Thymus (tissue), 11 donors: ENCODE measurements at regions not wholly inside any gene's neighbourhood (a gene's known extent, or its start where the extent isn't known, plus 50 kb on each side); places are given as distances from the start of the nearest gene placed in this dataset.

ENCODE experiments used
- DNase-seq, 9 donors: peaks; one replicate each; pipeline ENCODE4 v3.0.0-alpha.2; 2013; ENCODE audit warnings: low spot score in 9 of 9, low read depth in 6 of 9, missing footprints in 1 of 9
- H3K27ac ChIP-seq, 2 donors: one replicate each; pipeline ENCODE4 v1.5.1; 2013; ENCODE audit warnings: control low read depth in 1 of 2, low read depth in 1 of 2, low read length in 1 of 2, mild to moderate bottlenecking in 1 of 2, moderate library complexity in 1 of 2
- H3K27me3 ChIP-seq, 2 donors: one replicate each; pipeline ENCODE4 v1.5.1; 2013; ENCODE audit warnings: low read length in 1 of 2; ENCODE audit not compliant: control insufficient read depth in 2 of 2, insufficient read depth in 1 of 2
- H3K36me3 ChIP-seq, 2 donors: one replicate each; pipeline ENCODE4 v1.5.1; 2013; ENCODE audit warnings: low read length in 1 of 2, mild to moderate bottlenecking in 1 of 2, moderate library complexity in 1 of 2; ENCODE audit not compliant: control insufficient read depth in 2 of 2, insufficient read depth in 2 of 2
- H3K4me1 ChIP-seq, 2 donors: one replicate each; pipeline ENCODE4 v1.5.1; 2013; ENCODE audit warnings: low read length in 2 of 2; ENCODE audit not compliant: control insufficient read depth in 2 of 2, insufficient read depth in 2 of 2
- H3K4me3 ChIP-seq, 2 donors: one replicate each; pipeline ENCODE4 v1.5.1; 2013; ENCODE audit warnings: low read length in 2 of 2, control low read depth in 1 of 2, mild to moderate bottlenecking in 1 of 2
- H3K9me3 ChIP-seq, 2 donors: one replicate each; pipeline ENCODE4 v1.5.1; 2013; ENCODE audit warnings: low read length in 1 of 2, mild to moderate bottlenecking in 1 of 2; ENCODE audit not compliant: control insufficient read depth in 2 of 2, insufficient read depth in 1 of 2
- WGBS: extraction: QIAGEN DNeasy Blood & Tissue Kit; methylation state at CpG from one replicate; pipeline ENCODE4 v1.1.7; 2013; 5-methylcytosine and 5-hydroxymethylcytosine counted together
- donor health status: healthy.

- H3K4me1 ChIP-seq = no peaks in the 10 kb centered on the region
- H3K27me3 ChIP-seq = no peaks in the 10 kb centered on the region
- no peak overlapping the region for H3K27ac ChIP-seq
- peak in 1 of 9 donors; percentile 22 for DNase-seq
- no peaks in the 10 kb centered on the region for H3K36me3 ChIP-seq
- no peaks in the 10 kb centered on the region for H3K9me3 ChIP-seq
- H3K4me3 ChIP-seq = no peak overlapping the region
- 63% methylated on average over 3 of the region's 3 CpGs for whole genome bisulfite sequencing
These were observed 72.6 kb upstream of the ARHGAP24 start for GRCh38 chr4:85402371-85402770.

- Histone ChIP-seq H3K27me3 (no peaks in the 10 kb centered on the region), H3K36me3 (no peaks in the 10 kb centered on the region), H3K27ac (no peak overlapping the region), H3K9me3 (no peaks in the 10 kb centered on the region), H3K4me3 (no peak overlapping the region), H3K4me1 (no peaks in the 10 kb centered on the region)
- WGBS = 96% methylated on average over 2 of the region's 2 CpGs
- DNase-seq = no peak
These were observed 68.8 kb upstream of the ARHGAP24 start for GRCh38 chr4:85406185-85406584.

DNA sequence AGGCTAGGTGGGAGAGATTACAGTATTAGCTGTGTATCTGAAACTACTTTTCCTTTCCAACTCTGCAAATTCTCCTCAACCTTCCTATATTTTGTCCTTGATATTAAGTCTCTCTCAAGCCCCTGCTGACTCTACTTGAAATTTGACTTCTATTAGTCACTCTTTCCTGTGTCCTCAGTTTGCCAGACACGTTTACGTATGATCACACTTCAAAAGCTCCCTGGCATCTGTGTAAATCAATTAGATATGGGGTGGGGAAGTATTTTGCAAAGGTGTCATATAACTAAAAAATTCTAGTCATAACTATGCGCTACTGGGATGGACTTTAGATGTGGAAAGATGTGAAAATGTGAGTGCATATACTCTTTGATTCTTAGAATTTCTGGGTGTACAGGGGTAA lies 67.4 kb upstream of the ARHGAP24 start:
- WGBS = 93% methylated on average over 3 of the region's 3 CpGs
- no peaks in the 10 kb centered on the region for H3K36me3 ChIP-seq

DNA sequence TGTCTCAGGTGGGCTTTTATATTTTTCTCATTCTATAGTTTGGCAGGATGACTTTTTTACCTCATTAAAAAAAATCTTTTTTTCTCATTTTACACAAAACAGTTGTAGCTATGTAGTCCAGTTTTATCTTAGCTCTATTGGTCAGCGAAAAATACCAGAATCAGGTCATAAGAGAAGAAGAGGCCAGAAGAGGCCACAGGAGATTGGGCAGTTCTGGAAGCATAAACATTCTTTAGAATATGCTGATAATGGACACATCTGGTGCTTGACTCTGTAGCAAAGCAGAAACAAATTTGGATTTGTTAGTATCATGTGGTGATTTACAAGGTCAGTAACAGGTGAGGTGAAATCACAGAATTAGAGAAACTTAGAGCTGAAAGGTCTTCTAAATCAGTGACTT lies 66.6 kb upstream of the ARHGAP24 start:
- no peak overlapping the region for H3K4me3 ChIP-seq
- DNase-seq = no peak
- H3K27me3 ChIP-seq = no peaks in the 10 kb centered on the region
- H3K36me3 ChIP-seq = no peaks in the 10 kb centered on the region
- H3K9me3 ChIP-seq = no peaks in the 10 kb centered on the region
- WGBS = 93% methylated on average over 1 of the region's 1 CpG
- H3K4me1 ChIP-seq = no peaks in the 10 kb centered on the region
- no peak overlapping the region for H3K27ac ChIP-seq

More for the DNA sequence above, 67.4 kb upstream of the ARHGAP24 start:
- no peak for DNase-seq
- no peaks in the 10 kb centered on the region for H3K27me3 ChIP-seq
- H3K27ac ChIP-seq = no peak overlapping the region
- no peak overlapping the region for H3K4me3 ChIP-seq
- H3K4me1 ChIP-seq = no peaks in the 10 kb centered on the region
- H3K9me3 ChIP-seq = no peaks in the 10 kb centered on the region

GRCh38 chr4:85409251-85409650 lies 65.7 kb upstream of the ARHGAP24 start:
- WGBS = 98% methylated on average over 2 of the region's 2 CpGs

GRCh38 chr4:85411386-85411785 lies 63.6 kb upstream of the ARHGAP24 start:
- no peaks in the 10 kb centered on the region for H3K9me3 ChIP-seq
- no peak overlapping the region for H3K27ac ChIP-seq
- no peaks in the 10 kb centered on the region for H3K4me1 ChIP-seq
- H3K27me3 ChIP-seq = no peaks in the 10 kb centered on the region
- DNase-seq = no peak
- 95% methylated on average over 5 of the region's 5 CpGs for WGBS
- H3K36me3 ChIP-seq = no peaks in the 10 kb centered on the region
- no peak overlapping the region for H3K4me3 ChIP-seq

More at GRCh38 chr4:85409251-85409650, 65.7 kb upstream of the ARHGAP24 start:
- no peak for DNase-seq
- Histone ChIP-seq H3K4me3 (no peak overlapping the region), H3K27me3 (no peaks in the 10 kb centered on the region), H3K36me3 (no peaks in the 10 kb centered on the region), H3K27ac (no peak overlapping the region), H3K4me1 (no peaks in the 10 kb centered on the region), H3K9me3 (no peaks in the 10 kb centered on the region)

- DNase-seq = no peak
These were observed 60.0 kb upstream of the ARHGAP24 start for GRCh38 chr4:85414972-85415371.

DNA sequence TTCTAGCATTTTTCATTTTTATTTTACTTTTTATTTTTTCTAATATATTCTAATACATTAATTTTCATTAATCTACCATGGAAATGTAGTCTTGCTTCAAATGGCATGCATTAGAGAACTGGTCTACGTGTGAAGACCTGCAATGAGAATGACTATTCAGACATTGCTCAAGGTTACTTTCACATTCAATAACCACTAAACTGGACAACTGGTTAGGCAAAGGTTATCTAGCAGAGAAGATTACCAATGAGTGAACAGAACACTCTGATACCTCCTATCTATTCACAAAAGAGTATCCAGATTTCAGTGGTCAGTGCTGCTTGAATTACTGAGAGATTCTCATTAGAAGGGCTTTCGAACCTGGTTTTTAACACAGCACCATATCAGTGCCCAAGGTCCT lies 58.9 kb upstream of the ARHGAP24 start:
- Histone ChIP-seq H3K36me3 (no peaks in the 10 kb centered on the region), H3K4me3 (no peak overlapping the region), H3K4me1 (no peaks in the 10 kb centered on the region), H3K9me3 (peaks cover 0 to 3% of the 10 kb centered on the region in 2 donors), H3K27me3 (no peaks in the 10 kb centered on the region), H3K27ac (no peak overlapping the region)
- 99% methylated on average over 2 of the region's 2 CpGs for WGBS
- DNase-seq = no peak

More at GRCh38 chr4:85414972-85415371, 60.0 kb upstream of the ARHGAP24 start:
- no peaks in the 10 kb centered on the region for H3K4me1 ChIP-seq
- no peak overlapping the region for H3K4me3 ChIP-seq
- H3K36me3 ChIP-seq = no peaks in the 10 kb centered on the region
- WGBS = 76% methylated on average over 3 of the region's 3 CpGs
- H3K27me3 ChIP-seq = no peaks in the 10 kb centered on the region
- H3K9me3 ChIP-seq = no peaks in the 10 kb centered on the region
- no peak overlapping the region for H3K27ac ChIP-seq

DNA sequence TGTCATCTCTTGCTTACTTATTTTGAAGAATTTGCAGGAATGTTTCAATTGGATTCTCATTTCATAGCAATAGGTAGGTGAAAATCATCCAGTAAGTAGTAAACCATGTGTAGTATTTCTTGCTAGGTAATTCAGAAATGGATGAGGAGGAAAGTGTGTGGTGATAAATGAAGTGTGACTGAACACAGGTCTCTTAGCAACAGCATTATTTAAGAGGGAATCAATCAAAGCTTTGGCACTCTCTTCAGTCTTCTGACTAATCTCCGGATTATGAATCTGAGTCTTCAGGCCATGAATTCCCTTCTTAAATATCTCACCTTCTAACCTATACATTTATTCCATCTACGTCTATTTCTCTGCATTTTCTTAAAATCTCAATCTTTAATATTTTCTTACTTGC lies 55.8 kb upstream of the ARHGAP24 start:
- Histone ChIP-seq H3K27ac (no peak overlapping the region), H3K4me3 (no peak overlapping the region), H3K9me3 (peaks cover 0 to 3% of the 10 kb centered on the region in 2 donors), H3K4me1 (no peaks in the 10 kb centered on the region), H3K36me3 (no peaks in the 10 kb centered on the region), H3K27me3 (no peaks in the 10 kb centered on the region)
- DNase-seq = no peak
- 91% methylated on average over 2 of the region's 2 CpGs for WGBS

DNA sequence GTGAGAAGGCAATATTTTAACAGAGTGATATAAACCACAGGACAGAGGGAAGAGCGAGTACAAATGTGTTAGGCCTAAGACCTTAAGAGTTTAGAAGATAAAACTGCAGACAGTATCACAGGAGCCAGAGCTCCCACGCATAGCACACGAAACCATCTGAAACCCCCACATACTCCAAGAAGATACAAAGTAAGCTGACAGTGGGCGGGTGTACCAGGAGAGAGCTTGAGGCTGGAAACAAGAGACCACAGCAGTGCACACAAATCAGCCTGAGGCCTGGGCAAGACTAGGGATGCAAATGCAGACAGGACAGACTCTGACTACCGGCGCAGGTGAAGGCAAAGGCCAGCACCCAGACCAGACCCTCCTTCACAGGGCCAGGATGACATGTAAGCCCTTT lies 54.1 kb upstream of the ARHGAP24 start:
- no peak overlapping the region for H3K27ac ChIP-seq

More for the DNA sequence above, 54.1 kb upstream of the ARHGAP24 start:
- WGBS = 95% methylated on average over 6 of the region's 6 CpGs
- no peak for DNase-seq
- Histone ChIP-seq H3K36me3 (no peaks in the 10 kb centered on the region), H3K9me3 (peaks cover 0 to 3% of the 10 kb centered on the region in 2 donors), H3K4me3 (no peak overlapping the region), H3K4me1 (no peaks in the 10 kb centered on the region), H3K27me3 (no peaks in the 10 kb centered on the region)
